ENCODE measurements at regions not wholly inside any gene's neighbourhood (a gene's known extent, or its start where the extent isn't known, plus 50 kb on each side); places are given as distances from the start of the nearest gene placed in this dataset.

- no peak for TF ChIP-seq POLR2AphosphoS5 (IDR thresholded peaks at IDR 0.05; ENCODE audit: low read depth)
- no peak for TF ChIP-seq CTCF (IDR thresholded peaks at IDR 0.05; ENCODE audit: insufficient read depth, low read length)
Observed at GRCh38 chr1:56171670-56172069, 407.7 kb downstream of the PLPP3 start.
